GM12874 (cell line): ENCODE measurements at regions not wholly inside any gene's neighbourhood (a gene's known extent, or its start where the extent isn't known, plus 50 kb on each side); places are given as distances from the start of the nearest gene placed in this dataset.

Experiments
- TF ChIP-seq, protein P1 (sequence below): IDR thresholded peaks from 2 replicates; pipeline ENCODE4 v1.5.1; 2011; ENCODE audit warnings: low read depth, mild to moderate bottlenecking, control low read depth, low read length, moderate library complexity; ENCODE audit not compliant: insufficient read depth

DNA sequence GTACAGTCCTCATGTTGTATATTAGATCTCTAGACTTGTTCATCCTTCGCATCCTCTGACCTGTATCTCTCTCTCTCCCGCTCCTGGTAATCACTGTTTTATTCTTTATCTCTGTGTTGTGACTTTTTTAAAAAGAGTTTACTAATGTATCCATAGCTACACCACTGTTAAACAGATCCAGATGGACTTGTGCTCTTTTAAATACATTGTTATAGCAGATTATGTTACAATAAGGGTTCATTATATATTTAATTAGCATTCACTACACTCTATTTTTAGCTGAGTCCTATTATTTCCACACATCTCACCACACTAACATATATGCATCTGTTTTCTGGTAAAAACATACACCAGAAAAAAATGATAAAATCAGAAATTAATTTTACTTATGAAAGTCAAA, 90.5 kb downstream of the RBM43 start:
- TF ChIP-seq, protein P1, sequence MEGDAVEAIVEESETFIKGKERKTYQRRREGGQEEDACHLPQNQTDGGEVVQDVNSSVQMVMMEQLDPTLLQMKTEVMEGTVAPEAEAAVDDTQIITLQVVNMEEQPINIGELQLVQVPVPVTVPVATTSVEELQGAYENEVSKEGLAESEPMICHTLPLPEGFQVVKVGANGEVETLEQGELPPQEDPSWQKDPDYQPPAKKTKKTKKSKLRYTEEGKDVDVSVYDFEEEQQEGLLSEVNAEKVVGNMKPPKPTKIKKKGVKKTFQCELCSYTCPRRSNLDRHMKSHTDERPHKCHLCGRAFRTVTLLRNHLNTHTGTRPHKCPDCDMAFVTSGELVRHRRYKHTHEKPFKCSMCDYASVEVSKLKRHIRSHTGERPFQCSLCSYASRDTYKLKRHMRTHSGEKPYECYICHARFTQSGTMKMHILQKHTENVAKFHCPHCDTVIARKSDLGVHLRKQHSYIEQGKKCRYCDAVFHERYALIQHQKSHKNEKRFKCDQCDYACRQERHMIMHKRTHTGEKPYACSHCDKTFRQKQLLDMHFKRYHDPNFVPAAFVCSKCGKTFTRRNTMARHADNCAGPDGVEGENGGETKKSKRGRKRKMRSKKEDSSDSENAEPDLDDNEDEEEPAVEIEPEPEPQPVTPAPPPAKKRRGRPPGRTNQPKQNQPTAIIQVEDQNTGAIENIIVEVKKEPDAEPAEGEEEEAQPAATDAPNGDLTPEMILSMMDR: no peak

DNA sequence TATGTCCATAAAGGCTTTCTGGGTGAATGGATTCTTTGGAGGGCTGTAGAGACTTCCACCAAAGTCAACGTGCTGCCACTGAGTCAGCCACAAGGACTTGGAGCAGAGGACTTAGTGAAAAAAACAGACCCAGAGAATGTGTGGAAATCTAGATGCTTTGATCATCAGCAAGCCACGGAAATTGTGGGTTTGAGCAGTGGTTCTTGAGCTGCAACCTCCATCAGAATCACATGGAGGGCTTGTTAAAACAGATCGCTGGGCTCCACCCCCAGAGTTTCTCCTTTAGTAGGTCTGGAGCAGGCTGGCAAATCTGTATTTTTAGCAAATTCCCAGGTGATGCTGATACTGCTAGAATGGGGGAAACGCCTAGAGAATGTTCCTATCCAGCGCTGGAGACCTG, 95.3 kb downstream of the RBM43 start:
- TF ChIP-seq, protein P1: no peak

DNA sequence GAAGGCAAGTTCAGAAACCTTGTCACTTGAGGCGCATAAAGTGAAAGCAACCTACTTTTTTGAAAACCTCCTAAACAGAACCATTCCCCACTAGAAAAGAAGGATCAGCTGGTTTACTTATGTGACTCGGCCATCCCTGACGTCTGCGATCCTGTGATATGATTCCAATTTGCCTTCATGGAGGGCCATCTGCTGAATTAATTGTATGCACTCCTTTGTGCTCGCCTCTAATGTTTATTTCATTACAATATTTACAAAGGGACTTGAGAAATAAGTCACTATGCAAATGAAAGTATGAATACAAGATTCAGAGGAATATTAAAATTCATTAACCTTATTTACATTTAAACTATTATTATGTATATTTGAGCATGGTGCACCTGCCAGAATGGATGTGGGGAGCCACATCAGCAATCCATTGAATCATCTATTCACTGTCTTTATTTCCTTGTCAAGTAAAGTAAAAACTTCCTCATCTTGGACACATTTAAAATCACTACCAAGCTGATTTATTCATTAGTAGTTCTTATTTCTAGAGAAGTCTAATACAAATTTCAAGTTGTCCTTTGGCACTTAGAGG, 96.5 kb downstream of the RBM43 start:
- TF ChIP-seq, protein P1: no peak

DNA sequence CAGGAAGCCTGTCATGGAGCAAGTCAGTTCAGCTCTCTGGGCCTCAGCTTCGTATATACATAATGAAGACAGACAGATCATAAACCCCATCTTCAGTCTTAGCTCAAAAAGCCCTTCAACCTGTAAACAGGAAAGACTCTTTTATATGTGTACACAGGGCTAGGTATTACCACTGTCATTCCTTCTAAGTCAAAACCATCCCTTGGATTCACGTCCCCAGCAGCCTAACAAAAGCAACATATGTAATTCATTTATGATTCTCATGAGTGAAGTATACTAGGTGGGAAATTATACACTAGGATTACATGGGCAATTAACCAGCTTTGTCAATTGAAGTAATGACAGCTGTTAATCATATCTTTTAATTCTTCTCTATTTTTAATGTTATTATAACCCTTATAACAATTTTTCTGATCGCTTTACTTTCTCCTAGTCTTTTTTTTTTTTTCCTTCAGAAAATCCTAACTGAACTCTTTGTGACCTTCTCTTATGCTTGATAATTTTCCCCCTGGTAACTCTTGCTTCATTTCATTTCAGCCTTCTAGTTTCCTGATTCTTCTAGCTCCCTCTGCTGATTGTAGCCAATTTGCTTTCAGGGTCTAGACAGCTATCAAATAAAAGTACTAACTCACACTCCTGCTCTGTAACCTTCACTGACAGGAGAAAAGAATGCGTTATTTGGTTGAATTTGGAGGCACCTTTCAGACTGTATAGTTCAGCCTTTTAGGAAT, 99.7 kb downstream of the RBM43 start:
- TF ChIP-seq, protein P1: no peak

DNA sequence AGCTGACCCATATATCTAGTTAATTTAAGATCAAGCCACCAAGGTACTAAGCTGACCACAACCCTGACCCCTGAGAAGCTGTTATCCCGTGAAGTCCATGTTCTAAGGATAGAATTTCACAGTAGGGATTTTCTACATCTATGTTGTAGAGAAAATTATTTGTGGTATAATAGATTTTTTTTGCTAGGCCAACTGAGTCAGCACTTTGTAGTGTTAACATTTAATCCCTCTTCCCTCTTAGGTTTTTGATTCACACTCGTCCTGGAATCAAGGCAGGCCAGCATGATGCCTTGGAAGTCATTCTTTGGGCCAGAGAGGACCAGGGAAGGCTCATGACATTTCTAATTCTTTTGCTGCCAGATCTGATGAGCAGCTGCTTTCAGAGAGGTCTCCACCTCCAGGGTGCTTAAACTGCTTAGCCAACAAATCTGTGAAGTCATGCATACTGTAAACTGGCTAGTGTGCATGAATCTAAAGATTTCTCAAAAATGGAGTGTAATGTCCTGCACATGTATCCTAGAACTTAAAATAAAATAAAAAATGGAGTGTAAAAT, 102.5 kb downstream of the RBM43 start:
- TF ChIP-seq, protein P1: no peak

DNA sequence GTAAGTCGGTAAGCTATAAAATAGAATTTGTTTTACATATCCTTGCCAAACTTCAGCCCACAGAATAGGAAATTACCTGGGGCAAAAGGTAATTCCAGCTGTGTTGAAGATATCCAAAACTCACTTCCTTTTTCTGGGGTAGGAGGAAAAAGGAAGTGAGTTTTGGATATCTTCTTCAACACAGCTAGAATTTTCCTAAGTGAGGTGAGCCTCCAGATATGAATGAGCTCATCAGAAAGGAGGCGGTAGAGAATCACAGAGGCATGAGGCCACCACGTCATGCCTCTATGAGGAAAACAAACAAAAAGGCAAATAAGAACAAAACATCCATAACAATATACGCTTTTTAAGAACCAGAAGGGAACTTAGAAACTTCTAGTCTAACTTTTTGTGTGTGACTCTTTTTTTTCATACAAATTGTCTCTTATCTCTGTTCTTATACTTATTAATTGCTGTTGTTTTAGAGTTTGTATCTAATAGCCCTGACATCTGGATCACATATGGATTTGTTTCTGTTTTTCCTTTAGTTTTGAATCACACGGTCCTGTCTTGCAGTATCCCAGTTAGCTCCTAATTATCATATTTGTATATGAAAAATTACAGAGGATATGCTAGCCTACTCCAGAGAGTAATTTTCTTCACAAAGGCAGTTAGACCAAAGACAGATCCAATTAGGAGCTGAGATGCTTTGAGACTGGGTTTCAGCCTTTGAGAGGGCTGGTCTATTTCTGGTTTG, 104.5 kb downstream of the RBM43 start:
- TF ChIP-seq, protein P1: no peak

DNA sequence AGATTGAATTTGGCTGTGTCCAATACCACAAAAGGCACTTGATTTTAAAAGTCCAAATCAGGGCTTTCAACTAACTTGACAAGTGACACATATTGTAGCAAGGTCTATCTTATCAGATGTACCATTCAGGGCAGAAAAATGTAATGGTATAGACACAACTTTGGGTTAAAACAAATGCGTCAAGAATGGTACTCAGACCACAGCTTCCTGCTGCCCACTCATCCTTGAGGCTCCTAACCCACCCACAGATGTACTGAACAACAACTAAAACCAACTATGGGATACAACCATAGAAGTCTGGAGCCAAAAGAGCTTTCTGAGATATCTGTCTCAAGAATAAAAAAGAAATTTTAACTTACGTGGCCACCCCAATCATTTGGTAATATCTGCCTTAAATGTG, 105.2 kb downstream of the RBM43 start:
- TF ChIP-seq, protein P1: no peak
